ENCODE measurements at regions not wholly inside any gene's neighbourhood (a gene's known extent, or its start where the extent isn't known, plus 50 kb on each side); places are given as distances from the start of the nearest gene placed in this dataset.

GRCh38 chr12:127414186-127414585, 852.8 kb upstream of the TMEM132C start:
- DNase-seq (ENCODE audit: low spot score) = no peak

GRCh38 chr12:127414636-127415035, 852.3 kb upstream of the TMEM132C start:
- no peak for DNase-seq (ENCODE audit: low spot score)

- no peak for DNase-seq (ENCODE audit: low spot score)
Measured at GRCh38 chr12:127416796-127417195, 850.2 kb upstream of the TMEM132C start.

GRCh38 chr12:127419111-127419510, 847.9 kb upstream of the TMEM132C start:
- no peak for DNase-seq (ENCODE audit: low spot score)

GRCh38 chr12:127421614-127422013, 845.4 kb upstream of the TMEM132C start:
- no peak for DNase-seq (ENCODE audit: low spot score)

GRCh38 chr12:127422935-127423566, 843.9 kb upstream of the TMEM132C start:
- DNase-seq (ENCODE audit: low spot score) = no peak

- DNase-seq (ENCODE audit: low spot score) = no peak
Measured at GRCh38 chr12:127425474-127425873, 841.5 kb upstream of the TMEM132C start.

GRCh38 chr12:127428420-127428819, 838.5 kb upstream of the TMEM132C start:
- no peak for DNase-seq (ENCODE audit: low spot score)

GRCh38 chr12:127429551-127430285, 837.3 kb upstream of the TMEM132C start:
- no peak for DNase-seq (ENCODE audit: low spot score)

GRCh38 chr12:127430401-127430800, 836.6 kb upstream of the TMEM132C start:
- DNase-seq (ENCODE audit: low spot score) = no peak

GRCh38 chr12:127431177-127431576, 835.8 kb upstream of the TMEM132C start:
- DNase-seq (ENCODE audit: low spot score) = no peak

- no peak for DNase-seq (ENCODE audit: low spot score)
Measured at GRCh38 chr12:127431594-127431993, 835.4 kb upstream of the TMEM132C start.

- DNase-seq (ENCODE audit: low spot score) = no peak
Measured at GRCh38 chr12:127435439-127435838, 831.5 kb upstream of the TMEM132C start.

GRCh38 chr12:127438512-127439244, 828.3 kb upstream of the TMEM132C start:
- DNase-seq (ENCODE audit: low spot score) = no peak

GRCh38 chr12:127445581-127446139, 821.3 kb upstream of the TMEM132C start:
- no peak for DNase-seq (ENCODE audit: low spot score)

- no peak for DNase-seq (ENCODE audit: low spot score)
Measured at GRCh38 chr12:127448906-127449305, 818.1 kb upstream of the TMEM132C start.

- no peak for DNase-seq (ENCODE audit: low spot score)
Measured at GRCh38 chr12:127450826-127451225, 816.1 kb upstream of the TMEM132C start.

GRCh38 chr12:127455347-127456265, 811.4 kb upstream of the TMEM132C start:
- DNase-seq (ENCODE audit: low spot score) = no peak

- DNase-seq (ENCODE audit: low spot score) = no peak
Measured at GRCh38 chr12:127457726-127458125, 809.2 kb upstream of the TMEM132C start.

GRCh38 chr12:127459166-127459565, 807.8 kb upstream of the TMEM132C start:
- no peak for DNase-seq (ENCODE audit: low spot score)

GRCh38 chr12:127459687-127460086, 807.3 kb upstream of the TMEM132C start:
- DNase-seq (ENCODE audit: low spot score) = no peak

- DNase-seq (ENCODE audit: low spot score) = no peak
Measured at GRCh38 chr12:127463237-127463636, 803.7 kb upstream of the TMEM132C start.

Measured in hematopoietic multipotent progenitor cell treated with erythropoietin and hydrocortisone succinate and interleukin-3 and kit ligand, for 17 days (in vitro differentiated cells).